Uterus (tissue), 2 donors: ENCODE measurements at regions not wholly inside any gene's neighbourhood (a gene's known extent, or its start where the extent isn't known, plus 50 kb on each side); places are given as distances from the start of the nearest gene placed in this dataset.
"Not testable (repeated sequence)": the region's sequence is repeated elsewhere in the genome, so short reads cannot be mapped to it uniquely, and the experiment has no call there.

Source experiments
- POLR2A ChIP-seq, 2 donors: fragments of 450-650 bp; IDR thresholded peaks; one replicate each; pipeline ENCODE4 v1.6.1; 2016; ENCODE audit warnings: antibody characterized with exemption in 2 of 2, mild to moderate bottlenecking in 1 of 2, moderate library complexity in 1 of 2
- TF ChIP-seq, protein P1 (sequence below), 4 experiments: fragments of 200-600 bp in 2 of 4; fragments of 450-650 bp in 2 of 4; sonication (generic) in 2 of 4; IDR thresholded peaks; one replicate each; pipeline ENCODE4 v1.5.1; 2016 to 2019; ENCODE audit warnings: antibody characterized with exemption in 4 of 4, mild to moderate bottlenecking in 2 of 4, moderate library complexity in 1 of 4

- TF ChIP-seq POLR2A (IDR thresholded peaks at IDR 0.05) = not testable (repeated sequence)
- TF ChIP-seq, protein P1, sequence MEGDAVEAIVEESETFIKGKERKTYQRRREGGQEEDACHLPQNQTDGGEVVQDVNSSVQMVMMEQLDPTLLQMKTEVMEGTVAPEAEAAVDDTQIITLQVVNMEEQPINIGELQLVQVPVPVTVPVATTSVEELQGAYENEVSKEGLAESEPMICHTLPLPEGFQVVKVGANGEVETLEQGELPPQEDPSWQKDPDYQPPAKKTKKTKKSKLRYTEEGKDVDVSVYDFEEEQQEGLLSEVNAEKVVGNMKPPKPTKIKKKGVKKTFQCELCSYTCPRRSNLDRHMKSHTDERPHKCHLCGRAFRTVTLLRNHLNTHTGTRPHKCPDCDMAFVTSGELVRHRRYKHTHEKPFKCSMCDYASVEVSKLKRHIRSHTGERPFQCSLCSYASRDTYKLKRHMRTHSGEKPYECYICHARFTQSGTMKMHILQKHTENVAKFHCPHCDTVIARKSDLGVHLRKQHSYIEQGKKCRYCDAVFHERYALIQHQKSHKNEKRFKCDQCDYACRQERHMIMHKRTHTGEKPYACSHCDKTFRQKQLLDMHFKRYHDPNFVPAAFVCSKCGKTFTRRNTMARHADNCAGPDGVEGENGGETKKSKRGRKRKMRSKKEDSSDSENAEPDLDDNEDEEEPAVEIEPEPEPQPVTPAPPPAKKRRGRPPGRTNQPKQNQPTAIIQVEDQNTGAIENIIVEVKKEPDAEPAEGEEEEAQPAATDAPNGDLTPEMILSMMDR (IDR thresholded peaks at IDR 0.05) = not testable (repeated sequence)
These were observed 185.7 kb downstream of the BANP start for GRCh38 chr16:88136939-88137338.
